ENCODE measurements at regions not wholly inside any gene's neighbourhood (a gene's known extent, or its start where the extent isn't known, plus 50 kb on each side); places are given as distances from the start of the nearest gene placed in this dataset.

- no peak for TF ChIP-seq CTCF (IDR thresholded peaks at IDR 0.05)
- no peak for TF ChIP-seq POLR2A (IDR thresholded peaks at IDR 0.05)
Observed at GRCh38 chr4:159545556-159545955, 442.7 kb downstream of the RAPGEF2 start.
